ENCODE measurements at regions not wholly inside any gene's neighbourhood (a gene's known extent, or its start where the extent isn't known, plus 50 kb on each side); places are given as distances from the start of the nearest gene placed in this dataset.

GRCh38 chr2:138177693-138178092, 213.4 kb downstream of the HNMT start:
- Histone ChIP-seq H3K9me3 (ENCODE audit: control insufficient read depth, low read depth, low read length) (no peaks in the 10 kb centered on the region), H4K8ac (replicated peaks; ENCODE audit: insufficient read length, low read depth, low read length) (no peak overlapping the region), H2AFZ (ENCODE audit: low read length) (no peak overlapping the region), H4K91ac (ENCODE audit: insufficient read length, low read depth, low read length) (no peak overlapping the region), H4K5ac (ENCODE audit: insufficient read length, low read depth, low read length) (no peak overlapping the region), H3K23ac (ENCODE audit: insufficient read length, low read depth, low read length) (no peak overlapping the region), H3T11ph (ENCODE audit: low read length) (no peak overlapping the region), H2BK15ac (ENCODE audit: low read depth, low read length) (no peak overlapping the region), H3K4me2 (ENCODE audit: insufficient read depth, insufficient read length, low read length) (no peak overlapping the region), H3K27me3 (ENCODE audit: insufficient read depth, low read length) (no peaks in the 10 kb centered on the region), H3K9ac (ENCODE audit: extremely low read depth, insufficient read length, low read length) (no peak overlapping the region), H3K27ac (ENCODE audit: insufficient read length, low read depth, low read length) (no peak overlapping the region), H3K79me1 (ENCODE audit: insufficient read depth, low read depth, low read length, poor library complexity, severe bottlenecking) (no peaks in the 10 kb centered on the region), H2BK5ac (ENCODE audit: insufficient read length, low read length) (no peak overlapping the region), H4K20me1 (ENCODE audit: control insufficient read depth, insufficient read depth, insufficient read length) (no peaks in the 10 kb centered on the region), H3K4ac (ENCODE audit: low read depth, low read length) (no peak overlapping the region), H3K23me2 (ENCODE audit: insufficient read length, low read depth, low read length, poor library complexity, severe bottlenecking) (no peaks in the 10 kb centered on the region), H2AK5ac (ENCODE audit: insufficient read length, low read length) (no peak overlapping the region), H2BK20ac (ENCODE audit: low read depth, low read length, poor library complexity, severe bottlenecking) (no peak overlapping the region), H2BK12ac (ENCODE audit: insufficient read length, low read depth, low read length) (no peak overlapping the region), H3K79me2 (ENCODE audit: insufficient read depth, low read length) (no peaks in the 10 kb centered on the region), H3K18ac (ENCODE audit: insufficient read length, low read depth, low read length) (no peak overlapping the region), H3K56ac (ENCODE audit: insufficient read length, low read depth, low read length) (no peak overlapping the region), H3K4me1 (ENCODE audit: insufficient read depth, low read length) (peaks cover 3% of the 10 kb centered on the region; the same call in 1 of the 2 replicates), H2BK120ac (ENCODE audit: low read depth, low read length, poor library complexity, severe bottlenecking) (no peak overlapping the region), H3K14ac (ENCODE audit: insufficient read depth, low read length) (no peak overlapping the region)
- Mint-ChIP-seq H3K4me3 (no peak overlapping the region), H3K4me1 (peaks cover 16 to 17% of the 10 kb centered on the region in 2 experiments), H3K9me3 (no peaks in the 10 kb centered on the region), H3K36me3 (ENCODE audit: insufficient read depth in 1 of 3, low read depth in 3 of 3) (no peaks in the 10 kb centered on the region), H3K27me3 (ENCODE audit: low read depth) (no peaks in the 10 kb centered on the region), H3K27ac (no peak overlapping the region)
- DNase-seq: no peak
- WGBS (ENCODE audit: extremely low coverage, insufficient read length, low lambda C conversion rate): no CpG with 5 or more reads among the region's 2 CpGs
- TF ChIP-seq CTCF (conservative IDR thresholded peaks at IDR 0.05): no peak

All from H9 (cell line).